ENCODE measurements at regions not wholly inside any gene's neighbourhood (a gene's known extent, or its start where the extent isn't known, plus 50 kb on each side); places are given as distances from the start of the nearest gene placed in this dataset.

DNA sequence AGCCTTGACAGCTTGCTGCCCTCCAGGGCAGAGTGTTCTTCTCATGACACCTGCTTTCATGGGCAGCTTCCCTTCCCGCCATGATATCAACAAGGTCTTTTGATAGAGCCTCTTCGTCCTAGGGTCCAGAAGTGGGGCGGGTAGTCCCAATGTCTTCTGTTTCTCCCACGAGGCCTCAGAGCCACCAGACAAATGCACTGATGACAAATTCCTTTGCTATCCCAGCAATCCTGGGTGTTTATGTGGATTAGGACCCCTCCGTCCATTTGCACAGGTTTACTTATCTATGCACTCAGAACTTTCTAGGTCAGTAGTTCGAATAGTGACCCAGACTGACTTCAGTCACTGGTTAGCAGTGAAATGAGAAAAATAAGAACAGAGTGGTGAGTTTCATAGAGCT is 52.6 kb upstream of the PRMT8 start:
- Histone ChIP-seq H3K79me2 (ENCODE audit: insufficient read depth, low read length) (no peaks in the 10 kb centered on the region), H3K27ac (ENCODE audit: low read depth, low read length) (no peak overlapping the region), H3K4me3 (ENCODE audit: insufficient read depth, low read length) (no peak overlapping the region), H3K27me3 (ENCODE audit: insufficient read depth, low read length) (peaks cover 11% of the 10 kb centered on the region), H4K20me1 (ENCODE audit: insufficient read depth, low read length) (no peaks in the 10 kb centered on the region), H3K36me3 (ENCODE audit: insufficient read depth, low read length) (no peaks in the 10 kb centered on the region), H2AFZ (ENCODE audit: low read length) (no peak overlapping the region), H3K4me2 (ENCODE audit: insufficient read depth, low read length) (no peak overlapping the region), H3K4me1 (ENCODE audit: insufficient read depth, low read length) (no peaks in the 10 kb centered on the region), H3K9me3 (ENCODE audit: low read depth, low read length) (no peaks in the 10 kb centered on the region)
- TF ChIP-seq CTCF (IDR thresholded peaks at IDR 0.05; ENCODE audit: extremely low read depth, low read depth, low read length): no peak
- DNase-seq (ENCODE audit: insufficient read length, low spot score, missing footprints): no peak

Measured in osteoblast (primary cell).